WTC11 (cell line): ENCODE measurements at regions not wholly inside any gene's neighbourhood (a gene's known extent, or its start where the extent isn't known, plus 50 kb on each side); places are given as distances from the start of the nearest gene placed in this dataset.

Experiments used
- ATAC-seq: fragments of 200-7000 bp; cut with Tn5 transposase; 2 replicates; pipeline ENCODE4 v1.10.0; 2021; ENCODE audit warnings: mild to moderate bottlenecking, moderate library complexity
- CTCF ChIA-PET: fragments of 300-600 bp; sonication (Branson Sonifier 250); formaldehyde crosslinking; loops from one replicate; lab custom pipeline; 2021; ENCODE audit warnings: antibody characterized with exemption; lab: Charles Lee
- POLR2A ChIA-PET: fragments of 350-600 bp; sonication (Branson Sonifier 250); formaldehyde crosslinking; loops from one replicate; lab custom pipeline; 2021; ENCODE audit warnings: antibody characterized with exemption; lab: Charles Lee
- DNase-seq: peaks from one replicate; pipeline ENCODE4 v3.0.0; 2021; ENCODE audit warnings: low spot score
- H3K27ac Mint-ChIP-seq: 2 replicates; pipeline ENCODE4 v1.8.0; 2021; ENCODE audit warnings: mixed read lengths
- H3K27me3 Mint-ChIP-seq: 2 replicates; pipeline ENCODE4 v1.8.0; 2021; ENCODE audit warnings: low read depth, mild to moderate bottlenecking, moderate library complexity, mixed read lengths
- H3K36me3 Mint-ChIP-seq: 2 replicates; pipeline ENCODE4 v1.8.0; 2021; ENCODE audit warnings: mixed read lengths
- H3K4me1 Mint-ChIP-seq: 2 replicates; pipeline ENCODE4 v1.8.0; 2022; ENCODE audit warnings: mixed read lengths
- H3K4me3 Mint-ChIP-seq: 2 replicates; pipeline ENCODE4 v1.8.0; 2021; ENCODE audit warnings: mild to moderate bottlenecking, moderate library complexity, mixed read lengths
- H3K9me3 Mint-ChIP-seq: 2 replicates; pipeline ENCODE4 v1.8.0; 2021; ENCODE audit warnings: mixed read lengths
- CDX4 ChIP-seq: fragments of 250-450 bp; sonication (Bioruptor Pico); IDR thresholded peaks from 2 replicates; pipeline ENCODE4 v1.9.0; 2021; ENCODE audit warnings: moderate library complexity, mild to moderate bottlenecking, inconsistent platforms, borderline replicate concordance
- CREM ChIP-seq: sonication (generic); formaldehyde crosslinking; IDR thresholded peaks from 2 replicates; pipeline ENCODE4 v1.8.1; 2022; ENCODE audit warnings: mild to moderate bottlenecking, missing genetic modification reagents, moderate library complexity
- ESRRA ChIP-seq: sonication (generic); formaldehyde crosslinking; IDR thresholded peaks from 2 replicates; pipeline ENCODE4 v1.8.1; 2022; ENCODE audit warnings: mild to moderate bottlenecking, missing genetic modification reagents, borderline replicate concordance
- FOXJ3 ChIP-seq: sonication (generic); formaldehyde crosslinking; IDR thresholded peaks from 2 replicates; pipeline ENCODE4 v1.9.0; 2021; ENCODE audit warnings: missing genetic modification reagents, mild to moderate bottlenecking, borderline replicate concordance
- GABPB1 ChIP-seq: sonication (generic); formaldehyde crosslinking; IDR thresholded peaks from 2 replicates; pipeline ENCODE4 v1.8.1; 2023; ENCODE audit warnings: mild to moderate bottlenecking, missing genetic modification reagents
- GRHL2 ChIP-seq: fragments of 250-450 bp; sonication (Bioruptor Pico); IDR thresholded peaks from 2 replicates; pipeline ENCODE4 v1.8.0; 2022; ENCODE audit warnings: mild to moderate bottlenecking, moderate library complexity; ENCODE audit not compliant: insufficient replicate concordance, severe bottlenecking
- HMGXB4 ChIP-seq: sonication (generic); formaldehyde crosslinking; IDR thresholded peaks from 2 replicates; pipeline ENCODE4 v1.8.1; 2023; ENCODE audit warnings: mild to moderate bottlenecking, moderate library complexity, missing genetic modification reagents
- IRF2 ChIP-seq: sonication (generic); formaldehyde crosslinking; IDR thresholded peaks from 2 replicates; pipeline ENCODE4 v1.8.0; 2022; ENCODE audit warnings: low read depth, missing genetic modification reagents, borderline replicate concordance
- JAZF1 ChIP-seq: fragments of 250-450 bp; sonication (Bioruptor Pico); IDR thresholded peaks from 2 replicates; pipeline ENCODE4 v1.9.0; 2021; ENCODE audit warnings: moderate library complexity, mild to moderate bottlenecking, inconsistent platforms
- JUN ChIP-seq: sonication (generic); formaldehyde crosslinking; IDR thresholded peaks from 2 replicates; pipeline ENCODE4 v1.8.0; 2023; ENCODE audit warnings: mild to moderate bottlenecking, missing genetic modification reagents
- MLX ChIP-seq: sonication (generic); formaldehyde crosslinking; IDR thresholded peaks from 2 replicates; pipeline ENCODE4 v1.8.1; 2023; ENCODE audit warnings: mild to moderate bottlenecking, missing genetic modification reagents, moderate library complexity
- MYBL2 ChIP-seq: sonication (generic); formaldehyde crosslinking; IDR thresholded peaks from 2 replicates; pipeline ENCODE4 v1.8.1; 2023; ENCODE audit warnings: mild to moderate bottlenecking, moderate library complexity, missing genetic modification reagents
- NFATC4 ChIP-seq: fragments of 250-450 bp; sonication (Bioruptor Pico); IDR thresholded peaks from 2 replicates; pipeline ENCODE4 v1.9.0; 2021; ENCODE audit warnings: mild to moderate bottlenecking
- PRRX2 ChIP-seq: fragments of 250-450 bp; sonication (Bioruptor Pico); IDR thresholded peaks from 2 replicates; pipeline ENCODE4 v1.8.0; 2021; ENCODE audit warnings: mild to moderate bottlenecking
- RELA ChIP-seq: sonication (generic); formaldehyde crosslinking; IDR thresholded peaks from 2 replicates; pipeline ENCODE4 v1.8.1; 2022; ENCODE audit warnings: missing genetic modification reagents, mild to moderate bottlenecking, borderline replicate concordance
- SMAD4 ChIP-seq: sonication (generic); formaldehyde crosslinking; IDR thresholded peaks from 2 replicates; pipeline ENCODE4 v1.8.0; 2022; ENCODE audit warnings: mild to moderate bottlenecking, missing genetic modification reagents
- SOX15 ChIP-seq: fragments of 250-450 bp; sonication (Bioruptor Pico); IDR thresholded peaks from 2 replicates; pipeline ENCODE4 v1.9.0; 2021; ENCODE audit warnings: mild to moderate bottlenecking
- ZBTB21 ChIP-seq: sonication (generic); formaldehyde crosslinking; IDR thresholded peaks from 2 replicates; pipeline ENCODE4 v1.8.1; 2023; ENCODE audit warnings: mild to moderate bottlenecking, missing genetic modification reagents, borderline replicate concordance
- ZMAT4 ChIP-seq: fragments of 250-450 bp; sonication (Bioruptor Pico); IDR thresholded peaks from 2 replicates; pipeline ENCODE4 v1.9.0; 2021; ENCODE audit warnings: mild to moderate bottlenecking
- ZNF281 ChIP-seq: sonication (generic); formaldehyde crosslinking; IDR thresholded peaks from 2 replicates; pipeline ENCODE4 v1.8.0; 2023; ENCODE audit warnings: mild to moderate bottlenecking, missing genetic modification reagents
- ZNF512 ChIP-seq: sonication (generic); formaldehyde crosslinking; IDR thresholded peaks from 2 replicates; pipeline ENCODE4 v1.8.1; 2022; ENCODE audit warnings: missing genetic modification reagents, borderline replicate concordance
- ZNF671 ChIP-seq: fragments of 250-450 bp; sonication (Bioruptor Pico); IDR thresholded peaks from 2 replicates; pipeline ENCODE4 v1.8.0; 2021; ENCODE audit warnings: mild to moderate bottlenecking

- no peak for TF ChIP-seq CREM (CRISPR knock-in tag)
- no peak for TF ChIP-seq JAZF1 (CRISPR knock-in tag)
- TF ChIP-seq ZNF671, result no peak
- TF ChIP-seq MLX (CRISPR knock-in tag), result no peak
- TF ChIP-seq SMAD4, result no peak
- no peak for TF ChIP-seq SOX15 (CRISPR knock-in tag)
- TF ChIP-seq HMGXB4 (CRISPR knock-in tag), result no peak
- TF ChIP-seq ZMAT4 (CRISPR knock-in tag), result no peak
- Mint-ChIP-seq H3K4me3 (no peak overlapping the region), H3K36me3 (peaks cover 5% of the 10 kb centered on the region), H3K27ac (no peak overlapping the region), H3K27me3 (peaks cover 2% of the 10 kb centered on the region; the same call in 1 of the 2 replicates), H3K9me3 (peaks cover 10% of the 10 kb centered on the region), H3K4me1 (no peaks in the 10 kb centered on the region)
- DNase-seq (no peak), ATAC-seq (no peak)
- CTCF ChIA-PET, result no interaction called here
- POLR2A ChIA-PET, result no interaction called here
These were observed 441.7 kb upstream of the CPEB2 start for GRCh38 chr4:14560577-14560976.

- Mint-ChIP-seq H3K27ac (no peak overlapping the region), H3K9me3 (peaks cover 20% of the 10 kb centered on the region), H3K27me3 (peaks cover 2% of the 10 kb centered on the region; the same call in 1 of the 2 replicates), H3K4me1 (no peaks in the 10 kb centered on the region), H3K4me3 (no peak overlapping the region), H3K36me3 (peaks cover 9% of the 10 kb centered on the region)
- ATAC-seq, result no peak
- no peak for DNase-seq
- CTCF ChIA-PET, result no interaction called here
- POLR2A ChIA-PET, result no interaction called here
- TF ChIP-seq RELA (no peak), ZNF512 (no peak), ZBTB21 (CRISPR knock-in tag) (no peak), CREM (CRISPR knock-in tag) (no peak), PRRX2 (no peak), GABPB1 (CRISPR knock-in tag) (no peak), JUN (CRISPR knock-in tag) (no peak), GRHL2 (CRISPR knock-in tag) (no peak), FOXJ3 (no peak)
These were observed 439.4 kb upstream of the CPEB2 start for GRCh38 chr4:14562901-14563300.

GRCh38 chr4:14564281-14564680, 438.0 kb upstream of the CPEB2 start:
- no peak for TF ChIP-seq RELA
- no peak for TF ChIP-seq JUN (CRISPR knock-in tag)
- no peak for TF ChIP-seq MYBL2 (CRISPR knock-in tag)
- TF ChIP-seq, all 79 proteins: peak for 0
- ChIA-PET CTCF (no interaction called here), POLR2A (no interaction called here)
- Mint-ChIP-seq H3K9me3 (peaks cover 20% of the 10 kb centered on the region), H3K36me3 (peaks cover 9% of the 10 kb centered on the region), H3K4me1 (no peaks in the 10 kb centered on the region), H3K4me3 (no peak overlapping the region), H3K27me3 (peaks cover 2% of the 10 kb centered on the region; the same call in 1 of the 2 replicates), H3K27ac (no peak overlapping the region)
- DNase-seq (no peak), ATAC-seq (no peak)

- Mint-ChIP-seq H3K9me3 (peaks cover 20% of the 10 kb centered on the region), H3K36me3 (peaks cover 9% of the 10 kb centered on the region), H3K27me3 (peaks cover 2% of the 10 kb centered on the region; the same call in 1 of the 2 replicates), H3K27ac (no peak overlapping the region), H3K4me3 (no peak overlapping the region), H3K4me1 (no peaks in the 10 kb centered on the region)
- DNase-seq, result no peak
- CTCF ChIA-PET, result no interaction called here
- POLR2A ChIA-PET, result no interaction called here
- no peak for ATAC-seq
- TF ChIP-seq CDX4 (no peak), ZNF281 (CRISPR knock-in tag) (no peak), JAZF1 (CRISPR knock-in tag) (no peak), IRF2 (CRISPR knock-in tag) (no peak), NFATC4 (CRISPR knock-in tag) (no peak), ESRRA (CRISPR knock-in tag) (no peak), PRRX2 (no peak)
These were observed 435.8 kb upstream of the CPEB2 start for GRCh38 chr4:14566518-14566917.
